ENCODE measurements at regions not wholly inside any gene's neighbourhood (a gene's known extent, or its start where the extent isn't known, plus 50 kb on each side); places are given as distances from the start of the nearest gene placed in this dataset.

DNA sequence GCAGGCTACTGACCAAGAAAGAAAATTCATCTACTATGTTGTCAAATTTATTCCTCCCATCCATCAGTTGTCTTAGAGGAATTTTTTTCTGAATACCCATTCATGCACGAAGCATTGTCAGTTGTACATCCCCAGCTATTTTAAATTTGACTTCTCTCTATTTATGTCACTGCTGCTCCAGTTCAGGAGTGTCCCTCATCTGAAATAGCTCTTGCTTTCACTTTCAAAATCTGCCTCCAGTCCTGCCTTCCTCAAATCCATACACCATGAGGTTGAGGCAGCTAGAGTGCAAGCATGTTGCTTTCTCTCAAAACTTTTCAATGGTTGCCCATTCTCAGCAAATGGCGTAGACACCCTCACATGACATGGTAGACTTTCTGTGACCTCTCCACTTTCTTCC lies 335.4 kb upstream of the CDH2 start (continued):
- TF ChIP-seq, protein P1, sequence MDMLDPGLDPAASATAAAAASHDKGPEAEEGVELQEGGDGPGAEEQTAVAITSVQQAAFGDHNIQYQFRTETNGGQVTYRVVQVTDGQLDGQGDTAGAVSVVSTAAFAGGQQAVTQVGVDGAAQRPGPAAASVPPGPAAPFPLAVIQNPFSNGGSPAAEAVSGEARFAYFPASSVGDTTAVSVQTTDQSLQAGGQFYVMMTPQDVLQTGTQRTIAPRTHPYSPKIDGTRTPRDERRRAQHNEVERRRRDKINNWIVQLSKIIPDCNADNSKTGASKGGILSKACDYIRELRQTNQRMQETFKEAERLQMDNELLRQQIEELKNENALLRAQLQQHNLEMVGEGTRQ (IDR thresholded peaks at IDR 0.05) = no peak
- TF ChIP-seq KDM1A (IDR thresholded peaks at IDR 0.05; ENCODE audit: low read depth) = no peak
- no peak for TF ChIP-seq RAD21 (conservative IDR thresholded peaks at IDR 0.05 in 1 of 2, IDR thresholded peaks at IDR 0.05 in 1 of 2)
- no peak for TF ChIP-seq EHF (CRISPR knock-in tag; IDR thresholded peaks at IDR 0.05)
- no peak for TF ChIP-seq NPAS2 (CRISPR knock-in tag; IDR thresholded peaks at IDR 0.05; ENCODE audit: borderline replicate concordance)
- TF ChIP-seq POLR2AphosphoS2 (conservative IDR thresholded peaks at IDR 0.05; ENCODE audit: low read length) = no peak
- no peak for TF ChIP-seq ZSCAN20 (CRISPR knock-in tag; IDR thresholded peaks at IDR 0.05)

DNA sequence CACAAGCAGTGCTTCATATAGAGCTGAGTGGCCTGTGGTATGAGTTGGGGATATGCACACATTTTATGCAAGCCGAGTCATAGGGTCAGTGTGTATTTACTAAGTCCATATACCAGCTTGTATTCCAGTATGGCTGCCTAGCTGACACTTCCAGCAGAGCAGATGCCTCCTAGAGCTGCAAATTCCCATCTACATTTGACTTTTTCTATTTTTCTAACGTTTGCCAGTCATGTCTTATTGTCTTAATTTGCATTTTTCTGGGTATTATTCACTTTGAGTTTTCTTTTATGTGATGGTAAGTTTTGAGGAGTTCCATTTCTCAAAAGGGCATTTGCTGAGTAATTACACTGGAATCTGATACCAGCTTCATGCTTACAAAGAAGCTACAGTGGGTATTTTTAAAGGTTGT lies 334.5 kb upstream of the CDH2 start:
- H3K4me2 ChIP-seq = no peak overlapping the region
- TF ChIP-seq HOXB5 (CRISPR knock-in tag; IDR thresholded peaks at IDR 0.05) = no peak
- no peaks in the 10 kb centered on the region for H3K9me3 ChIP-seq
- FAIRE-seq (no peak), ATAC-seq (no peak), DNase-seq (ENCODE audit: low read depth in 1 of 2, low spot score in 1 of 2) (no peak)
- POLR2A ChIA-PET = no interaction called here
- no peaks in the 10 kb centered on the region for H3K4me1 ChIP-seq
- CTCF ChIA-PET = no interaction called here
- no peak overlapping the region for H3K27ac ChIP-seq
- no peak overlapping the region for H3K4me3 ChIP-seq
- 9% methylated on average over 2 of the region's 2 CpGs for WGBS (ENCODE audit: missing lambda C conversion rate)

DNA sequence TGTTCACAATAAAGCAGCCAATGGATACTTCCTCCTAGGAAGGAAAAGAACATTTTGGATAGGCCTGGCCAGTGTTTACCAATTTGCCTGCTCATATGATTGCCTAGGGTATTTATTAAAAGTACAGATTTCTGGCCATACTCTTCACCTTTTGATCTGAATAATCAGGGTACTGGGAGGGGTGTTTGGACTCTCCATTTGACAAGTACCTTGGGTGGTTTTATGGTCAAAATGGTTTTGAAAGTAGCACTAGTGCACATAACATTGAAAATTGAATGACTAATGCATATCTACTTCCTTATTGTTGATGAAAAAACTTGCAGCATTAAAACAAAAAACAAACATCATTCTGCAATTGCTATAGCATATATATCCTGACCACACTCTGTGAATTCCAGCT lies 333.3 kb upstream of the CDH2 start:
- ATAC-seq = no peak
- H3K9me3 ChIP-seq = no peaks in the 10 kb centered on the region
- ChIA-PET CTCF (no interaction called here), POLR2A (no interaction called here)
- TF ChIP-seq, protein P2, sequence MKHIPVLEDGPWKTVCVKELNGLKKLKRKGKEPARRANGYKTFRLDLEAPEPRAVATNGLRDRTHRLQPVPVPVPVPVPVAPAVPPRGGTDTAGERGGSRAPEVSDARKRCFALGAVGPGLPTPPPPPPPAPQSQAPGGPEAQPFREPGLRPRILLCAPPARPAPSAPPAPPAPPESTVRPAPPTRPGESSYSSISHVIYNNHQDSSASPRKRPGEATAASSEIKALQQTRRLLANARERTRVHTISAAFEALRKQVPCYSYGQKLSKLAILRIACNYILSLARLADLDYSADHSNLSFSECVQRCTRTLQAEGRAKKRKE (CRISPR knock-in tag; IDR thresholded peaks at IDR 0.05; ENCODE audit: low read depth) = no peak
- TF ChIP-seq RARB (CRISPR knock-in tag; IDR thresholded peaks at IDR 0.05) = no peak
- no peak for TF ChIP-seq GATA3 (IDR thresholded peaks at IDR 0.05; ENCODE audit: borderline replicate concordance)
- no peak for TF ChIP-seq EHF (CRISPR knock-in tag; IDR thresholded peaks at IDR 0.05)
- no peak for TF ChIP-seq ZC3H11A (IDR thresholded peaks at IDR 0.05)
- no peak for TF ChIP-seq ZFP36 (IDR thresholded peaks at IDR 0.05; ENCODE audit: borderline replicate concordance, partially characterized antibody)
- no peak for TF ChIP-seq JUNB (IDR thresholded peaks at IDR 0.05)
- no peak for TF ChIP-seq RNF2 (IDR thresholded peaks at IDR 0.05; ENCODE audit: borderline replicate concordance, low read depth)
- no peak for TF ChIP-seq HOXB13 (CRISPR knock-in tag; IDR thresholded peaks at IDR 0.05; ENCODE audit: low read depth)
- no peak for TF ChIP-seq EHMT2 (IDR thresholded peaks at IDR 0.05; ENCODE audit: low read depth)
- no peak overlapping the region for H3K4me2 ChIP-seq
- FAIRE-seq = no peak
- DNase-seq (ENCODE audit: low read depth in 1 of 2, low spot score in 1 of 2) = no peak
- H3K4me3 ChIP-seq = no peak overlapping the region
- no peaks in the 10 kb centered on the region for H3K4me1 ChIP-seq
- H3K27ac ChIP-seq = no peak overlapping the region

DNA sequence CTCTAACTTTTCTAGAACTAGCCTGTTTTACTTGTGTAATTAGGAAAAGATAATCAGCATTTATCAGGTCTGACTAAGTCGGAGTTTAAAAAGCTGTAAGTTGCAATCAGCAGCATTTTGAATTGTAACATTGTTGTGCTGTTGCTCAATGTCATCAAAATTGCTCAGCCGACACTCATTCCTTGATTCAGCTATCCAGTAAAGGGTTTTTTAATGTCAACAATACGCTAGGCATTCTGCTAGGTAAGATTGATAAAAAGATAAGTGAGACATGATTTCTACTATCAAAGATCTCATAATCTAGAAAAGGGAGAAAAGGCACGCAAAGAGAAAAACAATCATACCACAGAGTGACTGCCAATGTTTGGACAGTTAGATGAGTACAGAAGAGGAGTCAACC lies 327.1 kb upstream of the CDH2 start:
- no peaks in the 10 kb centered on the region for H3K9me3 ChIP-seq
- H3K4me1 ChIP-seq = no peaks in the 10 kb centered on the region
- DNase-seq (ENCODE audit: low read depth in 1 of 2, low spot score in 1 of 2) (no peak), FAIRE-seq (no peak), ATAC-seq (no peak)
- H3K4me2 ChIP-seq = no peak overlapping the region
- no peak for TF ChIP-seq HEYL (CRISPR knock-in tag; IDR thresholded peaks at IDR 0.05)
- TF ChIP-seq, protein P3, sequence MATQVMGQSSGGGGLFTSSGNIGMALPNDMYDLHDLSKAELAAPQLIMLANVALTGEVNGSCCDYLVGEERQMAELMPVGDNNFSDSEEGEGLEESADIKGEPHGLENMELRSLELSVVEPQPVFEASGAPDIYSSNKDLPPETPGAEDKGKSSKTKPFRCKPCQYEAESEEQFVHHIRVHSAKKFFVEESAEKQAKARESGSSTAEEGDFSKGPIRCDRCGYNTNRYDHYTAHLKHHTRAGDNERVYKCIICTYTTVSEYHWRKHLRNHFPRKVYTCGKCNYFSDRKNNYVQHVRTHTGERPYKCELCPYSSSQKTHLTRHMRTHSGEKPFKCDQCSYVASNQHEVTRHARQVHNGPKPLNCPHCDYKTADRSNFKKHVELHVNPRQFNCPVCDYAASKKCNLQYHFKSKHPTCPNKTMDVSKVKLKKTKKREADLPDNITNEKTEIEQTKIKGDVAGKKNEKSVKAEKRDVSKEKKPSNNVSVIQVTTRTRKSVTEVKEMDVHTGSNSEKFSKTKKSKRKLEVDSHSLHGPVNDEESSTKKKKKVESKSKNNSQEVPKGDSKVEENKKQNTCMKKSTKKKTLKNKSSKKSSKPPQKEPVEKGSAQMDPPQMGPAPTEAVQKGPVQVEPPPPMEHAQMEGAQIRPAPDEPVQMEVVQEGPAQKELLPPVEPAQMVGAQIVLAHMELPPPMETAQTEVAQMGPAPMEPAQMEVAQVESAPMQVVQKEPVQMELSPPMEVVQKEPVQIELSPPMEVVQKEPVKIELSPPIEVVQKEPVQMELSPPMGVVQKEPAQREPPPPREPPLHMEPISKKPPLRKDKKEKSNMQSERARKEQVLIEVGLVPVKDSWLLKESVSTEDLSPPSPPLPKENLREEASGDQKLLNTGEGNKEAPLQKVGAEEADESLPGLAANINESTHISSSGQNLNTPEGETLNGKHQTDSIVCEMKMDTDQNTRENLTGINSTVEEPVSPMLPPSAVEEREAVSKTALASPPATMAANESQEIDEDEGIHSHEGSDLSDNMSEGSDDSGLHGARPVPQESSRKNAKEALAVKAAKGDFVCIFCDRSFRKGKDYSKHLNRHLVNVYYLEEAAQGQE (IDR thresholded peaks at IDR 0.05) = no peak
- TF ChIP-seq CBX2 (IDR thresholded peaks at IDR 0.05; ENCODE audit: borderline replicate concordance, low read depth) = no peak
- no peak for TF ChIP-seq ESRRA (IDR thresholded peaks at IDR 0.05; ENCODE audit: borderline replicate concordance, low read length)
- TF ChIP-seq FOSB (CRISPR knock-in tag; IDR thresholded peaks at IDR 0.05) = no peak
- no peak overlapping the region for H3K4me3 ChIP-seq
- WGBS (ENCODE audit: missing lambda C conversion rate) = 36% methylated on average over 4 of the region's 4 CpGs
- ChIA-PET CTCF (no interaction called here), POLR2A (no interaction called here)
- no peak overlapping the region for H3K27ac ChIP-seq
